Adrenal gland (tissue), 5 donors: ENCODE measurements at regions not wholly inside any gene's neighbourhood (a gene's known extent, or its start where the extent isn't known, plus 50 kb on each side); places are given as distances from the start of the nearest gene placed in this dataset.

ENCODE experiments used
- POLR2A ChIP-seq, 2 donors: fragments of 450-650 bp; IDR thresholded peaks; one replicate each; pipeline ENCODE4 v1.6.1; 2017; ENCODE audit warnings: antibody characterized with exemption in 2 of 2, mild to moderate bottlenecking in 2 of 2, moderate library complexity in 1 of 2
- TF ChIP-seq, protein P1 (sequence below), 6 experiments: fragments of 450-650 bp in 4 of 6; fragments of 200-600 bp in 2 of 6; sonication (generic) in 1 of 6; IDR thresholded peaks; 1 replicate in 5 of 6; 2 replicates in 1 of 6; pipeline versions ENCODE4 v1.5.1 to v1.8.0; 2016 to 2021; ENCODE audit warnings: antibody characterized with exemption in 6 of 6, mild to moderate bottlenecking in 2 of 6, moderate library complexity in 1 of 6
- donor health status: DM: no; HTN: no; CAD: no.

DNA sequence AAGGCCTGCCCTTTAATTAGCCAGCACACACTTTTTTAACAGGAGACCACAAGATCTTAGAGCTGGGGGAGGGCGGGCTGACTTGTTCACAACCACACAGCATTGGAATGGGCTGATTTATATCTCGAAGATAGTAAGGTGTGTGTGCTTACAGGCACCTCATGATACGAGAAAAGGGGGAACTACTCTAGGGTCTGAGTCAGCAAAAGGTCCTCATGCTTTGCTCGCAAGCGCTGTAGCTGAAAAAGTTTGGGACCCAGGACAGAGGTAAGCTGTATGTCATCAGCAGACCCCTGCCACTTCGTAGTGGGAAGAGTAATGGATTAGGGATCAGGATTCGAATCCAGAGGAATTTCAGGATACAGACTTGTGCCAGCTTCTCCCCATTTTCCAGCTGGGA, 88.9 kb upstream of the RBM19 start:
- TF ChIP-seq, protein P1, sequence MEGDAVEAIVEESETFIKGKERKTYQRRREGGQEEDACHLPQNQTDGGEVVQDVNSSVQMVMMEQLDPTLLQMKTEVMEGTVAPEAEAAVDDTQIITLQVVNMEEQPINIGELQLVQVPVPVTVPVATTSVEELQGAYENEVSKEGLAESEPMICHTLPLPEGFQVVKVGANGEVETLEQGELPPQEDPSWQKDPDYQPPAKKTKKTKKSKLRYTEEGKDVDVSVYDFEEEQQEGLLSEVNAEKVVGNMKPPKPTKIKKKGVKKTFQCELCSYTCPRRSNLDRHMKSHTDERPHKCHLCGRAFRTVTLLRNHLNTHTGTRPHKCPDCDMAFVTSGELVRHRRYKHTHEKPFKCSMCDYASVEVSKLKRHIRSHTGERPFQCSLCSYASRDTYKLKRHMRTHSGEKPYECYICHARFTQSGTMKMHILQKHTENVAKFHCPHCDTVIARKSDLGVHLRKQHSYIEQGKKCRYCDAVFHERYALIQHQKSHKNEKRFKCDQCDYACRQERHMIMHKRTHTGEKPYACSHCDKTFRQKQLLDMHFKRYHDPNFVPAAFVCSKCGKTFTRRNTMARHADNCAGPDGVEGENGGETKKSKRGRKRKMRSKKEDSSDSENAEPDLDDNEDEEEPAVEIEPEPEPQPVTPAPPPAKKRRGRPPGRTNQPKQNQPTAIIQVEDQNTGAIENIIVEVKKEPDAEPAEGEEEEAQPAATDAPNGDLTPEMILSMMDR (IDR thresholded peaks at IDR 0.05), result no peak
- TF ChIP-seq POLR2A (IDR thresholded peaks at IDR 0.05), result no peak
